Caco-2 (cell line): ENCODE measurements at regions not wholly inside any gene's neighbourhood (a gene's known extent, or its start where the extent isn't known, plus 50 kb on each side); places are given as distances from the start of the nearest gene placed in this dataset.

Experiments
- BruUV-seq: library from RNA; stranded (reverse); fragments of 400-500 nt; replicated peaks from 2 replicates; lab custom pipeline; 2021; lab: Mats Ljungman, UMichigan
- CTCF ChIA-PET: fragments of 300-600 bp; sonication (Branson Sonifier 250); formaldehyde crosslinking; loops from one replicate; lab custom pipeline; 2022; ENCODE audit warnings: antibody characterized with exemption; lab: Charles Lee
- POLR2A ChIA-PET: fragments of 300-600 bp; sonication (Branson Sonifier 250); formaldehyde crosslinking; loops from one replicate; lab custom pipeline; 2022; ENCODE audit warnings: antibody characterized with exemption; lab: Charles Lee
- DNase-seq, 2 experiments: peaks; one replicate each; pipeline versions ENCODE4 v3.0.0 to v3.0.0-alpha.2; 2020 to 2022
- H3K27me3 ChIP-seq: replicated peaks from 2 replicates; pipeline ENCODE4 v1.6.0; 2011; ENCODE audit warnings: low read length; ENCODE audit not compliant: control insufficient read depth, insufficient read depth
- H3K36me3 ChIP-seq: 2 replicates; pipeline ENCODE4 v1.5.1; 2011; ENCODE audit warnings: low read length; ENCODE audit not compliant: control insufficient read depth, insufficient read depth
- H3K4me1 ChIP-seq: fragments of 250-450 bp; sonication (Bioruptor Pico); 2 replicates; pipeline ENCODE4 v1.5.1; 2020; ENCODE audit warnings: mild to moderate bottlenecking
- H3K4me3 ChIP-seq: 2 replicates; pipeline ENCODE4 v1.5.1; 2011; ENCODE audit warnings: low read depth, mild to moderate bottlenecking, control low read depth, low read length
- H3K9me3 ChIP-seq: fragments of 250-450 bp; sonication (Bioruptor Pico); 2 replicates; pipeline ENCODE4 v1.5.1; 2020; ENCODE audit warnings: mild to moderate bottlenecking, moderate library complexity
- H3K27ac Mint-ChIP-seq: one replicate; pipeline ENCODE4 v1.8.0; 2022; ENCODE audit warnings: mixed read lengths; ENCODE audit not compliant: unreplicated experiment
- H3K27me3 Mint-ChIP-seq: one replicate; pipeline ENCODE4 v1.8.0; 2022; ENCODE audit warnings: mixed read lengths; ENCODE audit not compliant: insufficient read depth, unreplicated experiment
- H3K36me3 Mint-ChIP-seq: one replicate; pipeline ENCODE4 v1.8.0; 2022; ENCODE audit warnings: mild to moderate bottlenecking, mixed read lengths; ENCODE audit not compliant: insufficient read depth, unreplicated experiment
- H3K4me1 Mint-ChIP-seq: one replicate; pipeline ENCODE4 v1.8.0; 2022; ENCODE audit warnings: low read depth, mixed read lengths; ENCODE audit not compliant: unreplicated experiment
- H3K4me3 Mint-ChIP-seq: one replicate; pipeline ENCODE4 v1.8.0; 2022; ENCODE audit warnings: mild to moderate bottlenecking, moderate library complexity, mixed read lengths; ENCODE audit not compliant: unreplicated experiment
- H3K9me3 Mint-ChIP-seq: one replicate; pipeline ENCODE4 v1.8.0; 2022; ENCODE audit warnings: mixed read lengths; ENCODE audit not compliant: unreplicated experiment
- CTCF ChIP-seq, 2 experiments: fragments of 200-600 bp in 1 of 2; IDR thresholded peaks; 1 replicate in 1 of 2; 2 replicates in 1 of 2; pipeline versions ENCODE4 v1.5.1 to v1.8.0; 2011 to 2022; ENCODE audit warnings: antibody characterized with exemption in 1 of 2, control low read depth in 1 of 2, inconsistent platforms in 1 of 2, low read depth in 1 of 2, low read length in 1 of 2, mild to moderate bottlenecking in 1 of 2, moderate library complexity in 1 of 2; ENCODE audit not compliant: insufficient read depth in 1 of 2, severe bottlenecking in 1 of 2, unreplicated experiment in 1 of 2
- intact Hi-C: fragments of 100-400 bp; cut with micrococcal nuclease; formaldehyde crosslinking; loops from one replicate; pipeline ENCODE4 v1.10.0; 2022; ENCODE audit not compliant: unreplicated experiment

GRCh38 chr7:32266932-32267475, 196.8 kb upstream of the PDE1C start:
- no peaks in the 10 kb centered on the region for H3K36me3 ChIP-seq
- ChIA-PET POLR2A (no interaction called here), CTCF (no interaction called here)
- H3K9me3 ChIP-seq = no peaks in the 10 kb centered on the region
- H3K4me3 ChIP-seq = no peak overlapping the region
- BruUV-seq = no TSS peak
- intact Hi-C loops = no loop called here
- DNase-seq = peak in 1 of 2 experiments; percentile 4
- no peak overlapping the region for H3K4me3 Mint-ChIP-seq
- no peak overlapping the region for H3K27ac Mint-ChIP-seq
- no peaks in the 10 kb centered on the region; the same call in 1 of the 2 replicates for H3K27me3 ChIP-seq
- H3K36me3 Mint-ChIP-seq = no peaks in the 10 kb centered on the region
- H3K9me3 Mint-ChIP-seq = no peaks in the 10 kb centered on the region
- TF ChIP-seq CTCF (IDR thresholded peaks at IDR 0.05; ENCODE audit: insufficient read depth in 1 of 2, low read depth in 1 of 2, low read length in 1 of 2, severe bottlenecking in 1 of 2, unreplicated experiment in 1 of 2) = no peak
- no peaks in the 10 kb centered on the region for H3K4me1 ChIP-seq
- peaks cover 19% of the 10 kb centered on the region for H3K27me3 Mint-ChIP-seq
- H3K4me1 Mint-ChIP-seq = no peaks in the 10 kb centered on the region

GRCh38 chr7:32264702-32265284, 194.6 kb upstream of the PDE1C start:
- CTCF ChIA-PET = no interaction called here
- POLR2A ChIA-PET = no interaction called here
- peaks cover 14% of the 10 kb centered on the region for H3K27me3 Mint-ChIP-seq

GRCh38 chr7:32263611-32264010, 193.4 kb upstream of the PDE1C start:
- no TSS peak for BruUV-seq
- POLR2A ChIA-PET = no interaction called here
- Mint-ChIP-seq H3K27me3 (peaks cover 14% of the 10 kb centered on the region), H3K4me3 (no peak overlapping the region), H3K36me3 (no peaks in the 10 kb centered on the region), H3K9me3 (no peaks in the 10 kb centered on the region), H3K4me1 (no peaks in the 10 kb centered on the region), H3K27ac (no peak overlapping the region)
- no peaks in the 10 kb centered on the region for H3K4me1 ChIP-seq
- CTCF ChIA-PET = no interaction called here
- no peak for DNase-seq
- H3K9me3 ChIP-seq = no peaks in the 10 kb centered on the region
- no peaks in the 10 kb centered on the region; the same call in 1 of the 2 replicates for H3K27me3 ChIP-seq
- H3K36me3 ChIP-seq = no peaks in the 10 kb centered on the region
- TF ChIP-seq CTCF (IDR thresholded peaks at IDR 0.05; ENCODE audit: insufficient read depth in 1 of 2, low read depth in 1 of 2, low read length in 1 of 2, severe bottlenecking in 1 of 2, unreplicated experiment in 1 of 2) = no peak
- intact Hi-C loops = no loop called here
- H3K4me3 ChIP-seq = no peak overlapping the region

More at GRCh38 chr7:32264702-32265284, 194.6 kb upstream of the PDE1C start:
- TF ChIP-seq CTCF (IDR thresholded peaks at IDR 0.05; ENCODE audit: insufficient read depth in 1 of 2, low read depth in 1 of 2, low read length in 1 of 2, severe bottlenecking in 1 of 2, unreplicated experiment in 1 of 2) = no peak
- no peaks in the 10 kb centered on the region for H3K4me1 Mint-ChIP-seq
- no peaks in the 10 kb centered on the region; the same call in 1 of the 2 replicates for H3K27me3 ChIP-seq
- no peak overlapping the region for H3K27ac Mint-ChIP-seq
- H3K4me1 ChIP-seq = no peaks in the 10 kb centered on the region
- no TSS peak for BruUV-seq
- no peak for DNase-seq
- no peaks in the 10 kb centered on the region for H3K9me3 Mint-ChIP-seq
- H3K9me3 ChIP-seq = no peaks in the 10 kb centered on the region
- H3K4me3 Mint-ChIP-seq = no peak overlapping the region
- intact Hi-C loops = no loop called here
- H3K36me3 ChIP-seq = no peaks in the 10 kb centered on the region
- H3K4me3 ChIP-seq = no peak overlapping the region
- H3K36me3 Mint-ChIP-seq = no peaks in the 10 kb centered on the region
